H1 (cell line): ENCODE measurements at regions not wholly inside any gene's neighbourhood (a gene's known extent, or its start where the extent isn't known, plus 50 kb on each side); places are given as distances from the start of the nearest gene placed in this dataset.

Experiments used
- CTCF ChIA-PET: fragments of 300-600 bp; sonication (Branson Sonifier 250); formaldehyde crosslinking; loops from one replicate; lab custom pipeline; 2021; ENCODE audit not compliant: partially characterized antibody; lab: Charles Lee
- POLR2A ChIA-PET: fragments of 300-600 bp; sonication (Branson Sonifier 250); formaldehyde crosslinking; loops from one replicate; lab custom pipeline; 2021; ENCODE audit warnings: inconsistent platforms; ENCODE audit not compliant: partially characterized antibody; lab: Charles Lee
- DNase-seq, 2 experiments: peaks; one replicate each; pipeline versions ENCODE4 v3.0.0 to v3.0.0-alpha.2; 2010 to 2022; ENCODE audit warnings: low spot score in 2 of 2, low read depth in 1 of 2, mixed read lengths in 1 of 2
- FAIRE-seq: peaks from 2 replicates; lab custom pipeline; 2011; peaks lifted over from hg19 to GRCh38; lab: Jason Lieb, UNC
- H2AFZ ChIP-seq: 2 replicates; pipeline ENCODE4 v1.8.1; 2012; ENCODE audit warnings: low read length, inconsistent platforms
- H2AK5ac ChIP-seq: 2 replicates; pipeline ENCODE4 v1.6.1; 2013; ENCODE audit warnings: low read depth, low read length
- H2BK120ac ChIP-seq: replicated peaks from 2 replicates; pipeline ENCODE3; 2013; ENCODE audit warnings: low read depth, low read length, inconsistent platforms
- H2BK12ac ChIP-seq: 2 replicates; pipeline ENCODE4 v1.6.1; 2013; ENCODE audit warnings: low read depth, low read length
- H2BK15ac ChIP-seq: 2 replicates; pipeline ENCODE4 v1.6.1; 2013; ENCODE audit warnings: low read length
- H2BK20ac ChIP-seq: 2 replicates; pipeline ENCODE4 v1.6.1; 2013; ENCODE audit warnings: low read length
- H2BK5ac ChIP-seq: 2 replicates; pipeline ENCODE4 v1.6.1; 2013; ENCODE audit warnings: low read depth, low read length
- H3K14ac ChIP-seq: 2 replicates; pipeline ENCODE4 v1.6.1; 2013; ENCODE audit warnings: inconsistent platforms; ENCODE audit not compliant: insufficient read length
- H3K18ac ChIP-seq: 2 replicates; pipeline ENCODE4 v1.6.1; 2013; ENCODE audit warnings: low read length; ENCODE audit errors: extremely low read depth
- H3K23ac ChIP-seq: 2 replicates; pipeline ENCODE4 v1.6.1; 2013; ENCODE audit warnings: inconsistent platforms; ENCODE audit not compliant: insufficient read length
- H3K23me2 ChIP-seq: 2 replicates; pipeline ENCODE4 v1.6.1; 2013; ENCODE audit warnings: low read depth, low read length
- H3K27ac ChIP-seq: 2 replicates; pipeline ENCODE4 v1.6.1; 2011; ENCODE audit warnings: low read depth, low read length, inconsistent platforms
- H3K27me3 ChIP-seq, 4 experiments: replicated peaks in 1 of 4; 1 replicate in 1 of 4; 2 replicates in 3 of 4; pipeline versions ENCODE4 v1.6.1 to v1.8.1; 2011 to 2013; ENCODE audit warnings: low read length in 3 of 4, mild to moderate bottlenecking in 3 of 4, inconsistent platforms in 2 of 4, mixed read lengths in 2 of 4, moderate library complexity in 1 of 4; ENCODE audit not compliant: control insufficient read depth in 3 of 4, insufficient read depth in 3 of 4; ENCODE audit errors: extremely low read depth in 1 of 4
- H3K36me3 ChIP-seq, 4 experiments: 2 replicates each; pipeline versions ENCODE4 v1.6.1 to v1.8.1; 2011 to 2013; ENCODE audit warnings: mild to moderate bottlenecking in 4 of 4, low read length in 3 of 4, moderate library complexity in 2 of 4, control low read depth in 1 of 4, inconsistent platforms in 1 of 4; ENCODE audit not compliant: insufficient read depth in 4 of 4, control insufficient read depth in 2 of 4
- H3K4ac ChIP-seq: replicated peaks from 2 replicates; pipeline ENCODE3; 2013; ENCODE audit warnings: low read length, low read depth, mixed read lengths, inconsistent platforms; ENCODE audit not compliant: insufficient read length
- H3K4me1 ChIP-seq, 4 experiments: replicated peaks in 1 of 4; 1 replicate in 1 of 4; 2 replicates in 3 of 4; pipeline versions ENCODE4 v1.6.1 to v1.8.1; 2011 to 2013; ENCODE audit warnings: low read length in 3 of 4, inconsistent platforms in 2 of 4, mixed read lengths in 1 of 4; ENCODE audit not compliant: insufficient read depth in 4 of 4, control insufficient read depth in 3 of 4
- H3K4me2 ChIP-seq, 2 experiments: 2 replicates each; pipeline versions ENCODE4 v1.6.1 to v1.8.1; 2011 to 2013; ENCODE audit warnings: low read depth in 2 of 2, low read length in 2 of 2, control low read depth in 1 of 2, inconsistent platforms in 1 of 2, mild to moderate bottlenecking in 1 of 2; ENCODE audit not compliant: insufficient read depth in 1 of 2
- H3K4me3 ChIP-seq, 4 experiments: fragments of 200-600, 300-600 bp in 1 of 4; sonication (generic), shearing (Covaris generic), sonication (Bioruptor Twin) in 1 of 4; 2 replicates each; pipeline versions ENCODE4 v1.5.1 to v1.8.1; 2011 to 2016; ENCODE audit warnings: low read length in 4 of 4, low read depth in 3 of 4, control low read depth in 2 of 4, inconsistent platforms in 2 of 4, mild to moderate bottlenecking in 2 of 4, mixed read lengths in 1 of 4, moderate library complexity in 1 of 4; ENCODE audit not compliant: insufficient read depth in 2 of 4; ENCODE audit errors: extremely low read depth in 1 of 4
- H3K56ac ChIP-seq: replicated peaks from 2 replicates; pipeline ENCODE3; 2013; ENCODE audit warnings: low read depth, mild to moderate bottlenecking, mixed read lengths, low read length, inconsistent platforms; ENCODE audit not compliant: insufficient read length
- H3K79me1 ChIP-seq: 2 replicates; pipeline ENCODE4 v1.6.1; 2013; ENCODE audit warnings: low read depth, low read length, control low read depth
- H3K79me2 ChIP-seq, 2 experiments: 2 replicates each; pipeline versions ENCODE4 v1.6.1 to v1.8.1; 2012 to 2013; ENCODE audit warnings: low read length in 2 of 2, mild to moderate bottlenecking in 2 of 2, inconsistent platforms in 1 of 2; ENCODE audit not compliant: insufficient read depth in 2 of 2, control insufficient read depth in 1 of 2
- H3K9ac ChIP-seq, 4 experiments: replicated peaks in 1 of 4; 1 replicate in 1 of 4; 2 replicates in 3 of 4; pipeline versions ENCODE4 v1.6.1 to v1.8.1; 2011 to 2013; ENCODE audit warnings: low read depth in 3 of 4, low read length in 3 of 4, control low read depth in 2 of 4, mild to moderate bottlenecking in 2 of 4, moderate library complexity in 2 of 4, inconsistent platforms in 1 of 4; ENCODE audit errors: extremely low read depth in 1 of 4
- H3K9me3 ChIP-seq, 2 experiments: 2 replicates each; pipeline versions ENCODE4 v1.6.1 to v1.8.1; 2012 to 2013; ENCODE audit warnings: mild to moderate bottlenecking in 2 of 2, moderate library complexity in 2 of 2, control low read depth in 1 of 2, inconsistent platforms in 1 of 2, low read depth in 1 of 2, low read length in 1 of 2, mixed read lengths in 1 of 2; ENCODE audit not compliant: insufficient read depth in 2 of 2
- H4K20me1 ChIP-seq, 2 experiments: replicated peaks in 1 of 2; 2 replicates each; pipeline versions ENCODE3 to v1.8.1; 2011 to 2013; ENCODE audit warnings: inconsistent platforms in 2 of 2, low read length in 2 of 2, mild to moderate bottlenecking in 1 of 2; ENCODE audit not compliant: insufficient read depth in 2 of 2, control insufficient read depth in 1 of 2
- H4K5ac ChIP-seq: 2 replicates; pipeline ENCODE4 v1.6.1; 2013; ENCODE audit warnings: low read length, low read depth, mixed read lengths, inconsistent platforms; ENCODE audit not compliant: insufficient read length
- H4K8ac ChIP-seq: 2 replicates; pipeline ENCODE4 v1.8.0; 2013; ENCODE audit warnings: mild to moderate bottlenecking, moderate library complexity, low read length, inconsistent platforms; ENCODE audit not compliant: insufficient read depth; ENCODE audit errors: extremely low read depth
- H4K91ac ChIP-seq: replicated peaks from 2 replicates; pipeline ENCODE3; 2013; ENCODE audit warnings: low read length, mixed read lengths, inconsistent platforms; ENCODE audit not compliant: insufficient read length
- ATF2 ChIP-seq: IDR thresholded peaks from 2 replicates; pipeline ENCODE4 v1.6.1; 2012; ENCODE audit warnings: low read length, inconsistent platforms
- CTBP2 ChIP-seq: IDR thresholded peaks from 2 replicates; pipeline ENCODE4 v1.7.0; 2011; ENCODE audit warnings: borderline replicate concordance, mild to moderate bottlenecking, moderate library complexity, mixed read lengths, low read length; ENCODE audit not compliant: insufficient read depth, insufficient read length
- HDAC2 ChIP-seq, 2 experiments: fragments of 300-600 bp in 1 of 2; sonication (generic) in 1 of 2; IDR thresholded peaks; 2 replicates each; pipeline ENCODE4 v1.6.1; 2011 to 2012; ENCODE audit warnings: low read depth in 2 of 2, low read length in 2 of 2, mild to moderate bottlenecking in 2 of 2, moderate library complexity in 2 of 2, borderline replicate concordance in 1 of 2, inconsistent platforms in 1 of 2
- HDAC6 ChIP-seq: IDR thresholded peaks from one replicate; pipeline ENCODE4 v1.7.1; 2012; ENCODE audit warnings: low read depth, mild to moderate bottlenecking, inconsistent platforms, low read length, moderate library complexity
- MAFK ChIP-seq: IDR thresholded peaks from 2 replicates; pipeline ENCODE4 v1.6.1; 2012; ENCODE audit warnings: low read depth, mild to moderate bottlenecking, improper control_type of control experiment, low read length
- ZNF274 ChIP-seq: IDR thresholded peaks from 2 replicates; pipeline ENCODE4 v1.7.0; 2012; ENCODE audit warnings: low read length, borderline replicate concordance; ENCODE audit errors: extremely low read depth
- WGBS, 2 experiments: shearing (Covaris generic) in 1 of 2; methylation state at CpG; one replicate each; pipeline versions ENCODE4 v1.1.6 to v1.1.7; 2013 to 2015; ENCODE audit warnings: low lambda C conversion rate in 2 of 2, mixed read lengths in 2 of 2, inconsistent platforms in 1 of 2, low coverage in 1 of 2, missing lambda C conversion rate in 1 of 2; ENCODE audit not compliant: insufficient replicate concordance in 2 of 2, insufficient coverage in 1 of 2, insufficient read length in 1 of 2; ENCODE audit errors: extremely low coverage in 1 of 2, missing lambda C conversion rate in 1 of 2; 5-methylcytosine and 5-hydroxymethylcytosine counted together

DNA sequence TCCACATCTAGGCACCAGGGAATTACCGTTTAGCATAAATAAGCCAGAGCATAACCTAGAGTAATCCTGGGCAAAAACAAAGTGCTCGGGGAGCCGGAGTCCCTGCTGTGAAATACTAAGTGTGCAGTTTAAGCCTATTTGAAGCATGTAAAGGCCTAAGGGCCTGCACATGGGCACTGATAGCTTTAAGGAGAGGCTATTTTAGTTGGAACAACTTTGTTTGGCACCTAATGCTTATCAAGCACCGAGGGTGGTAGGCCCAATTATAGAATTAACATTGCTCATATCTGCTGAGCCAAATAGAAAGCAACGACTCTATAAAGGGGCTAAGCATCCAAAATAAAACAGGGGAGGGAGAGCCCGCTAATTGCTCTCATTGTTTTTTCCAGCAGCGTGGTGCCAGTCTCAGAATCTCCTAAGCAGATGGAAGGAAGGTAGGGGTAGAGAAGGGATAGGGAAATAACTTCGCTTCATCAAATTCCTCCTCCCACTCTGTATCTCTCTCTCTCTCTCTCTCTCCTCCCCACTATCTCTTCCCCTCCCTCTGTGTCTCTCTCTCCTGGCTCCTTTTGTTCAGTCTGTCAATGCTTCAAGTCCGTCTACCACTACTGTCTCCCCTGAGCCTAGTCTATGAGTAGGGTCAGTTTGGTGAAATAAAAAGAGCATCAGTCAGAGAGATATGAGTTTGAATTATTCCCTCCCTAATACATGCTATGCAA is 292.8 kb downstream of the NXPE2 start:
- H2BK15ac ChIP-seq = no peak overlapping the region
- no peaks in the 10 kb centered on the region for H3K36me3 ChIP-seq
- H3K4me2 ChIP-seq = no peak overlapping the region
- H3K4ac ChIP-seq = no peak overlapping the region
- TF ChIP-seq CTBP2 (no peak), HDAC2 (IDR thresholded peaks at IDR 0.05; ENCODE audit: borderline replicate concordance in 1 of 2, low read depth in 2 of 2, low read length in 2 of 2) (no peak), ZNF274 (no peak), MAFK (no peak), ATF2 (no peak), HDAC6 (no peak)
- H3K9ac ChIP-seq = no peak overlapping the region
- DNase-seq (no peak), FAIRE-seq (no peak)
- no peak overlapping the region for H2BK12ac ChIP-seq
- no peak overlapping the region for H2BK20ac ChIP-seq
- no peak overlapping the region for H2BK5ac ChIP-seq
- H4K91ac ChIP-seq = no peak overlapping the region
- no peak overlapping the region for H4K5ac ChIP-seq
- no peaks in the 10 kb centered on the region for H3K9me3 ChIP-seq
- no peak overlapping the region for H3K14ac ChIP-seq
- no peaks in the 10 kb centered on the region for H3K79me1 ChIP-seq
- no peak overlapping the region for H2AK5ac ChIP-seq
- H3K4me1 ChIP-seq = peaks cover 0 to 7% (median 4%) of the 10 kb centered on the region in 4 experiments; a peak in 4 of 7 replicates
- H2AFZ ChIP-seq = no peak overlapping the region
- H4K20me1 ChIP-seq = no peaks in the 10 kb centered on the region
- no peak overlapping the region for H4K8ac ChIP-seq
- no peak overlapping the region for H3K56ac ChIP-seq
- ChIA-PET CTCF (no interaction called here), POLR2A (no interaction called here)
- no peak overlapping the region for H3K27ac ChIP-seq
- no peak overlapping the region for H3K18ac ChIP-seq
- no peak overlapping the region for H2BK120ac ChIP-seq
- H3K23me2 ChIP-seq = peaks cover 2% of the 10 kb centered on the region; the same call in 1 of the 2 replicates
- H3K4me3 ChIP-seq = no peak overlapping the region
- H3K23ac ChIP-seq = no peak overlapping the region
- 87% methylated on average over 9 of the region's 9 CpGs; no CpG with 5 or more reads in 1 of the 2 experiments for WGBS, 2 experiments
- H3K79me2 ChIP-seq = no peaks in the 10 kb centered on the region
- no peaks in the 10 kb centered on the region for H3K27me3 ChIP-seq
